K562 (cell line): ENCODE measurements at regions not wholly inside any gene's neighbourhood (a gene's known extent, or its start where the extent isn't known, plus 50 kb on each side); places are given as distances from the start of the nearest gene placed in this dataset.

Source experiments
- ATAC-seq: fragments of 200-7000 bp; cut with Tn5 transposase; 3 replicates; pipeline ENCODE4 v1.9.1; 2020; ENCODE audit warnings: moderate library complexity
- BruUV-seq: library from RNA; stranded (reverse); fragments of 400-500 nt; replicated peaks from 2 replicates; lab custom pipeline; 2021; lab: Mats Ljungman, UMichigan
- CTCF ChIA-PET: fragments of 300-600 bp; formaldehyde crosslinking; extraction: SDS; loops from one replicate; lab custom pipeline; 2021; ENCODE audit warnings: low intra/inter-chr PET ratio; lab: Yijun Ruan, JAX
- POLR2A ChIA-PET: fragments of 300-600, 350-650 bp; sonication (Branson Sonifier 250); formaldehyde crosslinking; extraction: SDS; loops from one replicate; lab custom pipeline; 2021; ENCODE audit warnings: antibody characterized with exemption, inconsistent platforms; lab: Yijun Ruan, JAX
- DNase-seq, 4 experiments: peaks; one replicate each; pipeline versions ENCODE4 v3.0.0 to v3.0.0-alpha.2; 2011 to 2018; ENCODE audit warnings: low spot score in 3 of 4, mixed read lengths in 3 of 4; ENCODE audit errors: extremely low read depth in 1 of 4
- FAIRE-seq: peaks from 2 replicates; lab custom pipeline; 2011; peaks lifted over from hg19 to GRCh38; lab: Jason Lieb, UNC
- H2AFZ ChIP-seq: 2 replicates; pipeline ENCODE4 v1.6.0; 2011; ENCODE audit warnings: low read depth, low read length, control low read depth, inconsistent platforms
- H3K27ac ChIP-seq: fragments of 200-600 bp; 3 replicates; pipeline ENCODE4 v1.8.0; 2011; ENCODE audit warnings: low read depth, mild to moderate bottlenecking, control low read depth, inconsistent platforms, low read length, moderate library complexity, mixed read lengths; ENCODE audit errors: extremely low read depth
- H3K27me3 ChIP-seq, 2 experiments: fragments of 300-600 bp in 1 of 2; 2 replicates in 1 of 2; 3 replicates in 1 of 2; pipeline versions ENCODE4 v1.6.0 to v1.8.0; 2011; ENCODE audit warnings: inconsistent platforms in 2 of 2, low read length in 2 of 2, mild to moderate bottlenecking in 1 of 2, mixed read lengths in 1 of 2, moderate library complexity in 1 of 2; ENCODE audit not compliant: control insufficient read depth in 2 of 2, insufficient read depth in 2 of 2
- H3K36me3 ChIP-seq: fragments of 300-600 bp; 3 replicates; pipeline ENCODE4 v1.8.0; 2011; ENCODE audit warnings: mild to moderate bottlenecking, low read length, inconsistent platforms; ENCODE audit not compliant: control insufficient read depth, insufficient read depth
- H3K4me1 ChIP-seq, 2 experiments: fragments of 200-600 bp in 1 of 2; replicated peaks in 1 of 2; 2 replicates in 1 of 2; 3 replicates in 1 of 2; pipeline versions ENCODE4 v1.5.1 to v1.8.0; 2011; ENCODE audit warnings: inconsistent platforms in 2 of 2, low read length in 2 of 2, mild to moderate bottlenecking in 1 of 2, mixed read lengths in 1 of 2, moderate library complexity in 1 of 2; ENCODE audit not compliant: control insufficient read depth in 2 of 2, insufficient read depth in 2 of 2
- H3K4me2 ChIP-seq: 2 replicates; pipeline ENCODE4 v1.6.1; 2011; ENCODE audit warnings: low read length, control low read depth, inconsistent platforms, mixed read lengths; ENCODE audit not compliant: insufficient read depth
- H3K4me3 ChIP-seq: fragments of 200-600 bp; sonication (generic), shearing (Covaris generic); 2 replicates; pipeline ENCODE4 v1.5.1; 2016; ENCODE audit warnings: control low read depth, inconsistent platforms
- H3K79me2 ChIP-seq: fragments of 200-600 bp; 3 replicates; pipeline ENCODE4 v1.8.0; 2011; ENCODE audit warnings: low read length, inconsistent platforms; ENCODE audit not compliant: control insufficient read depth, insufficient read depth
- H3K9ac ChIP-seq, 2 experiments: 2 replicates each; pipeline versions ENCODE4 v1.6.0 to v1.6.1; 2011; ENCODE audit warnings: low read depth in 2 of 2, low read length in 2 of 2, control low read depth in 1 of 2, inconsistent platforms in 1 of 2, mild to moderate bottlenecking in 1 of 2, mixed read lengths in 1 of 2; ENCODE audit not compliant: insufficient read depth in 1 of 2
- H3K9me1 ChIP-seq: one replicate; pipeline ENCODE4 v1.6.0; 2011; ENCODE audit warnings: inconsistent platforms, mild to moderate bottlenecking, low read length, moderate library complexity; ENCODE audit not compliant: control insufficient read depth, insufficient read depth
- H3K9me3 ChIP-seq: replicated peaks from 2 replicates; pipeline ENCODE4 v1.5.1; 2011; ENCODE audit warnings: low read depth, low read length, inconsistent platforms; ENCODE audit not compliant: control insufficient read depth, insufficient read depth
- H4K20me1 ChIP-seq: replicated peaks from 2 replicates; pipeline ENCODE4 v1.6.1; 2011; ENCODE audit warnings: low read length, inconsistent platforms, mixed read lengths; ENCODE audit not compliant: control insufficient read depth, insufficient read depth
- ASH1L ChIP-seq: fragments of 450-650 bp; IDR thresholded peaks from 2 replicates; pipeline ENCODE4 v1.6.1; 2018; ENCODE audit warnings: borderline replicate concordance, mild to moderate bottlenecking, low read depth; ENCODE audit not compliant: partially characterized antibody
- BRCA1 ChIP-seq, 2 experiments: fragments of 450-650 bp in 1 of 2; sonication (generic) in 1 of 2; formaldehyde crosslinking in 1 of 2; IDR thresholded peaks; 2 replicates each; pipeline versions ENCODE4 v1.5.0 to v1.6.1; 2017 to 2020; ENCODE audit warnings: mild to moderate bottlenecking in 1 of 2, missing genetic modification reagents in 1 of 2
- CHD2 ChIP-seq: IDR thresholded peaks from 2 replicates; pipeline ENCODE4 v1.6.1; 2011; ENCODE audit warnings: low read depth, low read length
- GATAD2A ChIP-seq: fragments of 450-650 bp; IDR thresholded peaks from 2 replicates; pipeline ENCODE4 v1.6.1; 2017
- HMG20A ChIP-seq: fragments of 450-650 bp; formaldehyde crosslinking; conservative IDR thresholded peaks from 2 replicates; pipeline ENCODE4 v1.4.0; 2020; ENCODE audit warnings: mild to moderate bottlenecking, mixed read lengths
- RBM39 ChIP-seq: fragments of 200-400 bp; formaldehyde crosslinking; optimal IDR thresholded peaks from 2 replicates; pipeline ENCODE3; 2018; ENCODE audit warnings: low read depth, low read length
- SETDB1 ChIP-seq: IDR thresholded peaks from one replicate; pipeline ENCODE4 v1.6.1; 2012; ENCODE audit warnings: low read length, control low read depth, inconsistent platforms
- SREBF2 ChIP-seq: sonication (generic); formaldehyde crosslinking; IDR thresholded peaks from 2 replicates; pipeline ENCODE4 v1.4.0; 2020; ENCODE audit warnings: mild to moderate bottlenecking, missing genetic modification reagents
- STAG1 ChIP-seq: sonication (generic); formaldehyde crosslinking; IDR thresholded peaks from 2 replicates; pipeline ENCODE4 v1.5.0; 2020; ENCODE audit warnings: missing genetic modification reagents, borderline replicate concordance
- TEAD1 ChIP-seq, 2 experiments: fragments of 450-650 bp in 1 of 2; sonication (generic) in 1 of 2; formaldehyde crosslinking; IDR thresholded peaks; 2 replicates each; pipeline versions ENCODE4 v1.4.0 to v1.8.0; 2020 to 2022; ENCODE audit warnings: mild to moderate bottlenecking in 2 of 2, missing genetic modification reagents in 1 of 2
- ZNF239 ChIP-seq: fragments of 250-450 bp; sonication (Bioruptor Pico); IDR thresholded peaks from 2 replicates; pipeline ENCODE4 v1.4.0; 2020; ENCODE audit warnings: mild to moderate bottlenecking
- WGBS: fragments of 100-300 bp; shearing (Covaris generic); methylation state at CpG from one replicate; pipeline ENCODE4 v1.1.6; 2016; ENCODE audit warnings: low coverage, mixed read lengths; ENCODE audit not compliant: insufficient coverage; ENCODE audit errors: missing lambda C conversion rate; 5-methylcytosine and 5-hydroxymethylcytosine counted together
- in situ Hi-C: fragments of 300-500 bp; cut with MboI; formaldehyde crosslinking; loops from 4 replicates; pipeline ENCODE4 v1.15.0; 2018; ENCODE audit warnings: inconsistent platforms, mixed read lengths
- intact Hi-C: fragments of 100-400 bp; cut with micrococcal nuclease; formaldehyde crosslinking; loops from 2 replicates; pipeline ENCODE4 v1.14.2; 2022
- TF ChIP-seq, protein P1 (sequence below): fragments of 250-450 bp; sonication (Bioruptor Pico); IDR thresholded peaks from 2 replicates; pipeline ENCODE4 v1.8.0; 2021; ENCODE audit warnings: borderline replicate concordance, mild to moderate bottlenecking, moderate library complexity; ENCODE audit not compliant: poor library complexity, severe bottlenecking
- TF ChIP-seq, protein P2 (sequence below), 2 experiments: IDR thresholded peaks in 1 of 2; conservative IDR thresholded peaks in 1 of 2; 2 replicates each; pipeline ENCODE4 v1.6.1; 2016; ENCODE audit warnings: low read depth in 2 of 2, mild to moderate bottlenecking in 1 of 2, missing compliant biosample characterization in 1 of 2, missing genetic modification characterization in 1 of 2, moderate library complexity in 1 of 2
- TF ChIP-seq, protein P3 (sequence below): fragments of 450-650 bp; IDR thresholded peaks from 2 replicates; pipeline ENCODE4 v1.6.1; 2016; ENCODE audit warnings: borderline replicate concordance

DNA sequence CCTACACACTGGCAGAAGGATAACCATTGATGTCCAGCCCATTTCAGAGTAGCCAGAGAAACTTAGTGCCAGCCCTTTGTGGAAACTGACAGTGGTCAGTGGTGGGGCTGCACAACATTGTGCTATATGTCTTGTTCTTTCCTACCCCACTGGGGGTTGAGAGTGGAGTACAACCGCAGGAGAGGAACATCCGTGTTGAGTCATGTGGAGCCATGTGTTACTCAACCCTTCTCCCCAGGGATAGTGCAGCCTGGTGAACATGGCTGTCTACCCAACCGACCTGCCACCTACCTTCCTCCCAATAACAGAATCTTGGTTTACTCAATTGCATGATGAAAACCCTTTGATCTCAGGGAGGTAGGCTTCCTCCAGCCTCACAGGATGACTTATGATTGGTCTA is 65.3 kb upstream of the MAPK4 start:
- no peak overlapping the region for H3K4me2 ChIP-seq
- no TSS peak for BruUV-seq
- H4K20me1 ChIP-seq: no peaks in the 10 kb centered on the region
- no peaks in the 10 kb centered on the region for H3K9me1 ChIP-seq
- H3K4me1 ChIP-seq: no peaks in the 10 kb centered on the region
- intact Hi-C loops: no loop called here
- ATAC-seq (no peak), FAIRE-seq (no peak), DNase-seq (no peak)
- no peak overlapping the region for H2AFZ ChIP-seq
- no peaks in the 10 kb centered on the region for H3K79me2 ChIP-seq
- no peaks in the 10 kb centered on the region for H3K36me3 ChIP-seq
- H3K4me3 ChIP-seq: no peak overlapping the region
- 0% methylated on average over 3 of the region's 3 CpGs for WGBS
- H3K27me3 ChIP-seq: no peaks in the 10 kb centered on the region
- H3K27ac ChIP-seq: no peak overlapping the region
- H3K9ac ChIP-seq: no peak overlapping the region
- POLR2A ChIA-PET: no interaction called here
- in situ Hi-C loops: no loop called here
- CTCF ChIA-PET: no interaction called here
- no peaks in the 10 kb centered on the region for H3K9me3 ChIP-seq
- TF ChIP-seq GATAD2A (no peak), BRCA1 (IDR thresholded peaks at IDR 0.05) (no peak), BRCA1 (CRISPR knock-in tag; IDR thresholded peaks at IDR 0.05) (no peak), SREBF2 (CRISPR knock-in tag) (no peak), CHD2 (no peak), SETDB1 (no peak), RBM39 (no peak), TEAD1 (CRISPR knock-in tag; IDR thresholded peaks at IDR 0.05) (no peak), STAG1 (CRISPR knock-in tag) (no peak), ZNF239 (CRISPR knock-in tag) (no peak), HMG20A (CRISPR knock-in tag) (no peak), ASH1L (no peak)
- TF ChIP-seq, protein P1, sequence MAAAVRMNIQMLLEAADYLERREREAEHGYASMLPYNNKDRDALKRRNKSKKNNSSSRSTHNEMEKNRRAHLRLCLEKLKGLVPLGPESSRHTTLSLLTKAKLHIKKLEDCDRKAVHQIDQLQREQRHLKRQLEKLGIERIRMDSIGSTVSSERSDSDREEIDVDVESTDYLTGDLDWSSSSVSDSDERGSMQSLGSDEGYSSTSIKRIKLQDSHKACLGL (CRISPR knock-in tag): no peak
- TF ChIP-seq, protein P2, sequence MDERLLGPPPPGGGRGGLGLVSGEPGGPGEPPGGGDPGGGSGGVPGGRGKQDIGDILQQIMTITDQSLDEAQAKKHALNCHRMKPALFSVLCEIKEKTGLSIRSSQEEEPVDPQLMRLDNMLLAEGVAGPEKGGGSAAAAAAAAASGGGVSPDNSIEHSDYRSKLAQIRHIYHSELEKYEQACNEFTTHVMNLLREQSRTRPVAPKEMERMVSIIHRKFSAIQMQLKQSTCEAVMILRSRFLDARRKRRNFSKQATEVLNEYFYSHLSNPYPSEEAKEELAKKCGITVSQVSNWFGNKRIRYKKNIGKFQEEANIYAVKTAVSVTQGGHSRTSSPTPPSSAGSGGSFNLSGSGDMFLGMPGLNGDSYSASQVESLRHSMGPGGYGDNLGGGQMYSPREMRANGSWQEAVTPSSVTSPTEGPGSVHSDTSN (CRISPR knock-in tag; IDR thresholded peaks at IDR 0.05; ENCODE audit: low read depth): no peak
- TF ChIP-seq, protein P2 (tag; conservative IDR thresholded peaks at IDR 0.05; ENCODE audit: low read depth): no peak
- TF ChIP-seq, protein P3, sequence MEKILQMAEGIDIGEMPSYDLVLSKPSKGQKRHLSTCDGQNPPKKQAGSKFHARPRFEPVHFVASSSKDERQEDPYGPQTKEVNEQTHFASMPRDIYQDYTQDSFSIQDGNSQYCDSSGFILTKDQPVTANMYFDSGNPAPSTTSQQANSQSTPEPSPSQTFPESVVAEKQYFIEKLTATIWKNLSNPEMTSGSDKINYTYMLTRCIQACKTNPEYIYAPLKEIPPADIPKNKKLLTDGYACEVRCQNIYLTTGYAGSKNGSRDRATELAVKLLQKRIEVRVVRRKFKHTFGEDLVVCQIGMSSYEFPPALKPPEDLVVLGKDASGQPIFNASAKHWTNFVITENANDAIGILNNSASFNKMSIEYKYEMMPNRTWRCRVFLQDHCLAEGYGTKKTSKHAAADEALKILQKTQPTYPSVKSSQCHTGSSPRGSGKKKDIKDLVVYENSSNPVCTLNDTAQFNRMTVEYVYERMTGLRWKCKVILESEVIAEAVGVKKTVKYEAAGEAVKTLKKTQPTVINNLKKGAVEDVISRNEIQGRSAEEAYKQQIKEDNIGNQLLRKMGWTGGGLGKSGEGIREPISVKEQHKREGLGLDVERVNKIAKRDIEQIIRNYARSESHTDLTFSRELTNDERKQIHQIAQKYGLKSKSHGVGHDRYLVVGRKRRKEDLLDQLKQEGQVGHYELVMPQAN: no peak
